Frontal cortex (tissue), 3 donors: ENCODE measurements at regions not wholly inside any gene's neighbourhood (a gene's known extent, or its start where the extent isn't known, plus 50 kb on each side); places are given as distances from the start of the nearest gene placed in this dataset.

Experiments used
- DNase-seq, 2 donors: peaks; one replicate each; pipeline ENCODE4 v3.0.0; 2012; ENCODE audit warnings: low spot score in 2 of 2
- FAIRE-seq: peaks from 2 replicates; lab custom pipeline; 2012; peaks lifted over from hg19 to GRCh38; lab: Jason Lieb, UNC
- donor health status: control.
- donor health status: control.
- donor health status: control.

GRCh38 chr10:29805134-29805723, 170.5 kb upstream of the SVIL start:
- FAIRE-seq (no peak), DNase-seq (no peak)

DNA sequence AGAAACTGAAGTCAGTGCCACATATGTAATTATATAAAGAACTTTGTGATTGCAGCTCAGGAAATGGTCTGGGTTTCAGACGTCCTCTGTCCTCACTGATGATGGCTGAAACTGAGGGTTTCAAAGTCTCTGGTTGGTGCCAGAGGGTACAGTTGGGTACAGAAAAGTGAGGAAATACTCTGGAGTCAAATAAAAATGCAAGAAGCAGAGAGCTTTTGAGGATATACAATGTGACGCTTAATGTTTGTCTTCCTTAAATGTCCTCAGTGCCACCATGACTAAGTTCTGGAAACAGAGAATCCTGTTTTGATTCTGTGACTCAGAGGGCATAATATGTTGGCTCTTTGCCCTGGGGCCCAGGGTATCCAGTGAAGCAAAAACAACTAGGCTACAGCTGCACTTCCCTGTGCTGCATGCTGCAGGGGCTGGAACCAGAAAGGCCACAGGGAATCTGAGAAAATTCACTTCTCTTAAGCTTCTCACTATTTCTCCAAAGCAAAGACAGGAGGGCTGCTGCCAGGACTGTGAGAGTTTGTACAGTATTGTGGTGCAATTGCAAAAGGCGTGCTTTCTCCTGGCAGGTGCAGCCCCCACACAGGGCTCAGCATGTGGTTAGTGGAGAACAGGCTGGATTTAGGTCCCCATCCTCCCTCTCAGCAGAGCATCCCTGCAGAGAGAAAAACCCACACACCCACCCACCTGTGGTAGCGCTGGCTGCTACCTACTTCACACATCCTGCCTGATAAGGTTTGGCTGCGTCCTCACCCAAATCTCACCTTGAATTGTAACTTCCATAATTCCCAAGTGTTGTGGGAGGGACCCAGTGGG, 169.5 kb upstream of the SVIL start:
- no peak for FAIRE-seq
- DNase-seq, result no peak

- DNase-seq, result no peak
- no peak for FAIRE-seq
Measured at GRCh38 chr10:29802171-29802570, 167.4 kb upstream of the SVIL start.

- FAIRE-seq (no peak), DNase-seq (no peak)
Measured at GRCh38 chr10:29798921-29799690, 164.3 kb upstream of the SVIL start.

DNA sequence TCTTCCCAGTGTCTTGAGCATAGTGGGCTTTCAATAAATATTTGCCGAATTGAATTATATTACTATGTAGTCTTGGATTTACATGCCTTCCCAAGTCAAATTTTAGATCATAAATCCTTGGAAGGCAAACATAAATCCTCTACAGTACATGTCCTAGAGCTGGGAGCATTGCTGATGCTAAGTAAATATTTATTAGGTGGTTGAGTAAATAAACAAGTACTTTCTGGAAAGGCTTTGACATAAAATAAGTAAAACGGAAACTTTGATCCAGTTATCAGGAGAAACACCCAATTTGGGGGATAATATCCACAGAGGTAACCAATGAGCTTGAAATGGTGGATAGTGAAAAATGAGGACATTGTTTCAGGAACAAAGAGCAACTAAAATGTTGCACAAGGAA, 162.8 kb upstream of the SVIL start:
- FAIRE-seq (no peak), DNase-seq (no peak)

GRCh38 chr10:29795850-29796249, 161.1 kb upstream of the SVIL start:
- DNase-seq, result no peak
- FAIRE-seq, result no peak

DNA sequence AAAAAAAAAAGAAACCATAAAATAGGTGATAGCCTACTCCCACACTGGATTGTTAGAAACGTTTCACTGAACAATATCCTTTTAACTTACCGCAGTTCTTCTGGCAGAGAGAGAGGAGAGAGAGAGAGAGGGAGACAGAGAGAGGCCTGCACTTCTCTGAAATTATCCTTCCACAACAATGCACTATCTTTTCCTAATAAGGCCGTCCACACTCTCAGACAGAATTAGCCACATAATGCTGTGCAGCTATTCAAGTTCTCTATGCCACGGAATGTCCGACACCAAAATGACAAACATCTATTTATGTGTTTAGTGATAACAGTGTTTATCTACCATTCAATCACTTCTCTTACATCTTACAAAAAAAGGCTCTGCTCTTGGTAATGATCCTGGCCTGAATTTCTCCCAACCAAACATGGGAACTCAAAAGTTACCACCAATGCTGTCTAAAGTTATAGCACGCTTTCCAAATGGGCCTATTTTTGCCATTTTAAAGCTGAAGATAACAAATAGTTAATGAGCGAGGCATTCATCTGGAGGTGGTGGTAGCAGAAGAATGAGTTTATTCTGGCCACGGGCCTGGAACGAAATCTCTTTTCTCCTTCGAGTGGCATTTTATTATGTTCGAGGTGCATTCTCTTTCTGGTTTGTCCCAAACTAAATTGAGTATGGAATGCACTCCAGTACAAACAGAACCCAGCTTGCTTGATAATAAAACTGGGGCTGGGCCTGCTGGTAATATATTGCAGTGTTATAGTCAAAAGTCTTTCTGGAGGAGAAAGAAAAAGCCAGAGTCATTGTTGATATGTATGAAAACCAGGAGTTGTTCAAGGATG, 160.2 kb upstream of the SVIL start:
- no peak for FAIRE-seq
- DNase-seq, result no peak

- no peak for DNase-seq
- FAIRE-seq, result no peak
Measured at GRCh38 chr10:29791773-29792172, 157.0 kb upstream of the SVIL start.

GRCh38 chr10:29790207-29790606, 155.4 kb upstream of the SVIL start:
- FAIRE-seq, result no peak

GRCh38 chr10:29788113-29788512, 153.3 kb upstream of the SVIL start:
- FAIRE-seq, result no peak
- no peak for DNase-seq

More at GRCh38 chr10:29790207-29790606, 155.4 kb upstream of the SVIL start:
- no peak for DNase-seq

- DNase-seq (no peak), FAIRE-seq (no peak)
Measured at GRCh38 chr10:29785701-29786100, 150.9 kb upstream of the SVIL start.

DNA sequence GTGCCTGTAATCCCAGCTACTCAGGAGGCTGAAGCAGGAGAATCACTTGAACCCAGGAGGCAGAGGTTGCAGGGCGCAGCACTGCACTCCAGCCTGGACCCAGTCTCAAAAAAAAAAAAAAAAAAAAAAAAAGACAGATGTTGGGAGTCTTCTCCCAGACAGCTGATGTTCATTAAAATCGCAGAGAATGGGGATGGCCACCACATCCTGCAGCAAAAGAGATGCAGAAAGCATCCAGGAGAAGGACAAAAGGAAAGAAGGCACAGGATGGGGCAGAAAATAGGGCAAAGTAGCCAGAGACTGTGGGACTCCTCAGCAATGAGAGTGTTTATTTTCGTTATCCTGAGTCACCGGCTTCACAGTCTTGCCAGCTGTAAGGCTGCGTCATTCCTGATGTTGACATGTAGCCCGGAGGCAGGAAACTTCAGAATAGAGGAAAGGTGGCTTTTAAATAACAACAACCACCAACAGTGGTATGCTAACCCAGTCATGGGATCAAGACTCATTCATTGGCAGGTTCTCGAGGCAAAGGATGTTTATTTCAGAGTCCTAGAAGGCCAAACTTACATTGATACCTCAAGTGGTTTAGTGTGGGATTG, 149.5 kb upstream of the SVIL start:
- DNase-seq (peak in 1 of 2 donors; percentile 33), FAIRE-seq (no peak)

DNA sequence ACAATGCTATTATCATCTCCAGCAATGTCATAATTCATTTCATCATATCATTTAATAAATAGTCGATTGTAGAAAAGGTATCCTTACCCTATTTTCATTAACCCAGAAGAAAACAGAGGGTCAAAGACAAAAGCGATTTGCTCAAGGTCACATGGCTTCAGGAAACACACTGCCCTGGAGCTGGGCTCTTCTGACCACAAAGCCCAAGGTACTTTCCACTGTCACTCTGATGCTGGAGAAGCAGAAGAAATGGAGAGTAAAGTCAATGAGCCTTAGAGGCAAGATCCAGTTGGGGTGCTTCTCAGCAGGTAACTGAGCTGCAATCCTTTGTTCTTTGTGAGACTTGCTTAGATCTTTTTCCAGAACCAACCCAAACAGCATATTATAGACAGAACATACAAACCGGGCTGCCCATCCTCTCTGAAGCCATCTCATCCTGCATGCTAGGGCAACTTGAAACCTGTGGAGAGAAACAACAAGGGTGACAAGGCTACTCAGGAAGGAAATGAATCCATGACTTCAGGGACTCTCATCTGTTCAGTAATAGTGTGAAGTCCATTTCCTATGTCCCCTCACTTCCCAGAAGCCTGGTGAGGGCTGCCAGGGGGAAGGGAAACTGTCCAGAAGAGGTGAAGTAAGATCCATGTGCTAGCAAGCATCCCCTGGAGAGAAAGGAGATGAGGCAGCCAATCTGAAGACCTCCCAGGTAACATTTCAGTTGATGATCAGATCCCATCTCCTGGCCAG, 148.6 kb upstream of the SVIL start:
- DNase-seq, result no peak
- FAIRE-seq, result no peak

DNA sequence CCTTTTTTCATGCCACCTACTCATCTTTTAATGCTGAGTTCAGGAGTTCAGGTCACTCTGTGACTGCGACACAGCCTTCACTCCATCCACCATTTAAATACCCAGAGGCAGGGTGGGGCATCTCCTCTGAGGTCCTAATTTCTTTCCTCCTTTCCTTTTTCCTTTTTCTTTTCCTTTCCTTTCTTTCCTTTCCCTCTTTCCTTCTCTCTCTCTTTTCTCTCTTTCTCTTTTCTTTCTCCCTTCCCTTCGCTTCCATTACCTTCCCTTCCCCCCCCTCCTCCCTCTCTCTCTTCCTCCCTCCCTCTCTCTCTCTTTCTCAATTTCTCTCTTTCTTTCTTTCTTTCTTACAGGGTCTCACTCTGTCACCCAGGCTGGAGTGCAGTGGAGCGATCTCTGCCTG, 145.9 kb upstream of the SVIL start:
- DNase-seq, result no peak
- no peak for FAIRE-seq

GRCh38 chr10:29780096-29780495, 145.3 kb upstream of the SVIL start:
- DNase-seq, result no peak
- FAIRE-seq, result no peak

- no peak for DNase-seq
- no peak for FAIRE-seq
Measured at GRCh38 chr10:29776246-29776645, 141.5 kb upstream of the SVIL start.

- DNase-seq (no peak), FAIRE-seq (no peak)
Measured at GRCh38 chr10:29774475-29774874, 139.7 kb upstream of the SVIL start.

GRCh38 chr10:29773675-29774091, 138.9 kb upstream of the SVIL start:
- DNase-seq (no peak), FAIRE-seq (no peak)

DNA sequence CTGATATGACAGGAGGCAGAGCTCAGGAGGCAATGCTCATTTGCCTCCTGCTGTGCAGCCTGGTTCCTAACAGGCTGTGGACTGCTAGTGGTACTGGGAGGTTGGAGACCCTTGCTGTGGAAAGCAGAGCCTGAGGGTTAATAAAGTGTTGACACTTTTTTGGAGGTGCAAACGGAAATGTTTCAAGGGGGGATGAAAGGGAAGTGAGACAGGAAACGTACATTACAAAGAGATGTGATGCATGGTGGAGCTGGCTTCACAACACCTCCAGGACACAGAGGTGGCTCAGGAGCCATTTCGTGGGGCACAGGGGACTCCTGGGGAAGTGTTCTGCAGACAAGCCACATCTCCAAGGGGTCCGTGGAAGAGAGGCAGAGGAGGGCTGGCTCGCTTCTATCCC, 137.6 kb upstream of the SVIL start:
- FAIRE-seq (no peak), DNase-seq (no peak)
